HG03432 (cell line): ENCODE measurements at regions not wholly inside any gene's neighbourhood (a gene's known extent, or its start where the extent isn't known, plus 50 kb on each side); places are given as distances from the start of the nearest gene placed in this dataset.

Source experiments
- ATAC-seq: cut with Tn5 transposase; IDR thresholded peaks from one replicate; pipeline ENCODE4 v1.9.1; 2021; ENCODE audit warnings: mild to moderate bottlenecking, moderate library complexity; ENCODE audit not compliant: unreplicated experiment

GRCh38 chr21:16011719-16012118 is 281.9 kb downstream of the USP25 start:
- no peak for ATAC-seq

GRCh38 chr21:16013570-16013969 is 283.8 kb downstream of the USP25 start:
- ATAC-seq: no peak

- ATAC-seq: no peak
These were observed 291.1 kb downstream of the USP25 start for GRCh38 chr21:16020878-16021277.

GRCh38 chr21:16022116-16022515 is 292.3 kb downstream of the USP25 start:
- ATAC-seq: no peak

- no peak for ATAC-seq
These were observed 293.1 kb downstream of the USP25 start for GRCh38 chr21:16022921-16023320.

GRCh38 chr21:16028142-16028541 is 298.4 kb downstream of the USP25 start:
- no peak for ATAC-seq

- no peak for ATAC-seq
These were observed 299.2 kb downstream of the USP25 start for GRCh38 chr21:16028941-16029464.

- no peak for ATAC-seq
These were observed 303.4 kb downstream of the USP25 start for GRCh38 chr21:16033193-16033592.

- no peak for ATAC-seq
These were observed 304.8 kb downstream of the USP25 start for GRCh38 chr21:16034446-16035190.

GRCh38 chr21:16037421-16037955 is 307.7 kb downstream of the USP25 start:
- ATAC-seq: no peak

GRCh38 chr21:16040601-16041000 is 310.8 kb downstream of the USP25 start:
- ATAC-seq: no peak

GRCh38 chr21:16044676-16045075 is 314.9 kb downstream of the USP25 start:
- no peak for ATAC-seq

GRCh38 chr21:16046656-16047330 is 317.0 kb downstream of the USP25 start:
- no peak for ATAC-seq

GRCh38 chr21:16047904-16048303 is 318.1 kb downstream of the USP25 start:
- ATAC-seq: no peak

GRCh38 chr21:16055014-16055413 is 325.2 kb downstream of the USP25 start:
- no peak for ATAC-seq

GRCh38 chr21:16058896-16059295 is 329.1 kb downstream of the USP25 start:
- ATAC-seq: no peak

GRCh38 chr21:16059981-16060380 is 330.2 kb downstream of the USP25 start:
- ATAC-seq: no peak

GRCh38 chr21:16061194-16061593 is 331.4 kb downstream of the USP25 start:
- no peak for ATAC-seq

- no peak for ATAC-seq
These were observed 339.7 kb downstream of the USP25 start for GRCh38 chr21:16069178-16070112.

GRCh38 chr21:16070207-16070651 is 340.4 kb downstream of the USP25 start:
- no peak for ATAC-seq

- ATAC-seq: no peak
These were observed 341.3 kb downstream of the USP25 start for GRCh38 chr21:16071092-16071491.
